NB4 (cell line): ENCODE measurements at regions not wholly inside any gene's neighbourhood (a gene's known extent, or its start where the extent isn't known, plus 50 kb on each side); places are given as distances from the start of the nearest gene placed in this dataset.

ENCODE experiments used
- MYC ChIP-seq: IDR thresholded peaks from 2 replicates; pipeline ENCODE4 v1.6.1; 2011; ENCODE audit warnings: low read depth, low read length
- POLR2A ChIP-seq: IDR thresholded peaks from 2 replicates; pipeline ENCODE4 v1.6.1; 2011; ENCODE audit warnings: mild to moderate bottlenecking; ENCODE audit not compliant: insufficient read length; ENCODE audit errors: extremely low read depth
- TF ChIP-seq, protein P1 (sequence below): IDR thresholded peaks from one replicate; pipeline ENCODE4 v1.5.1; 2012; ENCODE audit warnings: low read depth, low read length
- TF ChIP-seq, protein P2 (sequence below): IDR thresholded peaks from 2 replicates; pipeline ENCODE4 v1.6.1; 2011; ENCODE audit warnings: low read depth, low read length

DNA sequence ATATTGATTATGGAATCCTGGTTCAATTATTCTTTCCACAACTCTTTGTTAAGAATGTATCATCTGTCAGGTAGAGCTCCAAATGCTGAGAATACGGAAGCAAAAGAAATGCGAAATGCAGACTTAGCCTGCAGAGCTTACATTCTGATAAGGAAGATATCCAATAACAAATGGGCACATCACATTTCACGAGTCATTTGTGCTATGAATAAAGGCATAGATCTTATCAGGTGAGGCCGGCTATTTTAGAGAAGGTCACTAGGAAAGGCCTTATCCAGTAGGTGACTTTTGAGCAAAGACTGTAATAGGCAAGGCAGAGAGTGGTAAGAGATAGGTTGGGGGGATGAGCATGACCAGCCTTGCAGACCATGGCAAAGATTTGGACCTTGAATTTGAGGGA is 174.3 kb upstream of the SERPINE2 start:
- TF ChIP-seq, protein P1, sequence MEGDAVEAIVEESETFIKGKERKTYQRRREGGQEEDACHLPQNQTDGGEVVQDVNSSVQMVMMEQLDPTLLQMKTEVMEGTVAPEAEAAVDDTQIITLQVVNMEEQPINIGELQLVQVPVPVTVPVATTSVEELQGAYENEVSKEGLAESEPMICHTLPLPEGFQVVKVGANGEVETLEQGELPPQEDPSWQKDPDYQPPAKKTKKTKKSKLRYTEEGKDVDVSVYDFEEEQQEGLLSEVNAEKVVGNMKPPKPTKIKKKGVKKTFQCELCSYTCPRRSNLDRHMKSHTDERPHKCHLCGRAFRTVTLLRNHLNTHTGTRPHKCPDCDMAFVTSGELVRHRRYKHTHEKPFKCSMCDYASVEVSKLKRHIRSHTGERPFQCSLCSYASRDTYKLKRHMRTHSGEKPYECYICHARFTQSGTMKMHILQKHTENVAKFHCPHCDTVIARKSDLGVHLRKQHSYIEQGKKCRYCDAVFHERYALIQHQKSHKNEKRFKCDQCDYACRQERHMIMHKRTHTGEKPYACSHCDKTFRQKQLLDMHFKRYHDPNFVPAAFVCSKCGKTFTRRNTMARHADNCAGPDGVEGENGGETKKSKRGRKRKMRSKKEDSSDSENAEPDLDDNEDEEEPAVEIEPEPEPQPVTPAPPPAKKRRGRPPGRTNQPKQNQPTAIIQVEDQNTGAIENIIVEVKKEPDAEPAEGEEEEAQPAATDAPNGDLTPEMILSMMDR, result no peak
- no peak for TF ChIP-seq POLR2A
- TF ChIP-seq MYC, result no peak
- TF ChIP-seq, protein P2, sequence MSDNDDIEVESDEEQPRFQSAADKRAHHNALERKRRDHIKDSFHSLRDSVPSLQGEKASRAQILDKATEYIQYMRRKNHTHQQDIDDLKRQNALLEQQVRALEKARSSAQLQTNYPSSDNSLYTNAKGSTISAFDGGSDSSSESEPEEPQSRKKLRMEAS, result no peak
